ENCODE measurements at regions not wholly inside any gene's neighbourhood (a gene's known extent, or its start where the extent isn't known, plus 50 kb on each side); places are given as distances from the start of the nearest gene placed in this dataset.
"Not testable (repeated sequence)": the region's sequence is repeated elsewhere in the genome, so short reads cannot be mapped to it uniquely, and the experiment has no call there.

DNA sequence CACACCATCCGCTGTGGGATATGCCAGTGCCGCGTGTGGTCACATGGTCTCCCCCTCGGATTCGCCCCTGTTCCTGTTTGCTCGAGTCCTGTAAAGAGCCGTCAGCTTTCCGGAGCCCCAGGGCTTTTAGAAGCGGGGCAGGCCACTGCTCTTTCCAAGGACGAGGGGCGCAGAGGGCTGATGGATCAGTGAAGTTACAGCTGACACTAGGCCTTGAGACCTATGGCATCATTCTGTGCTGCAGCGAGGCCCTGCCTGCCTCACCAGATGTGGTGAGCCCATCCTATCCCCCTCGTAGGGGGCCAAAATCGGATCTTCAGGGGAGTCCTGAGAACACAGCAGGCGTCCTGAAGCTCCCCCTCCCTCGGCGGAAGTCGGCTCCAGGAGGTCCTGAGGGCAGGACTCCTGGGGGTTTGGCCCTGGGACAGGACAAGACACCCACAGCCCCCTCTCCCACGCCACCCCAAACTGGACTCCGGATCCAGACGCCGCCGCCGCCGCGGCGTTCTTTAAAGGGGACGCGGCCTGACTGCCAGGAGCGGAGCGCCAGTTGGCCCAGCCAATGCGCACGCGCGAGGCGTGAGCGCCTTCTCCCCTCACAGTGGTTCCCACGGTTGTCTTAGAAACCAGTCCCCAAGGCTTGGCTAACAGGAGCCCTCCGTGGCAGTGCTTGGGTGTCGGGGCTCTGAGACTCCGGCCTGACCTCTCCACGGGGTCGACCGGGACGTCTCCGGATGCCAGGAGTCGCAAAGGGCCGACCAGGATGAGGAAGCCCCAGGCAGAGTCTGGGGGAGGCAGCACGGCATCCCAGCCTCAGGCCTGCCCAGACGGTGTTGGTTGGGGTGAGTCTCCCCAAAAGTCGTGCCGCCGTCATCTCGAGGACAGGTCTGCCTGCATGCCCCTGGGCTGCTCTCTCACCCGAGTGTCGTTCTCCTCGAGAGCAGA is 371.7 kb downstream of the ZNF716 start:
- intact Hi-C loops (cut with DNase I) = no loop called here
- Histone ChIP-seq H3K4me3 (no peak overlapping the region), H3K36me3 (ENCODE audit: insufficient read depth in 1 of 2, low read depth in 1 of 2) (no peaks in the 10 kb centered on the region), H3K27ac (no peak overlapping the region), H3K4me1 (no peaks in the 10 kb centered on the region), H3K9me3 (no peaks in the 10 kb centered on the region), H3K27me3 (ENCODE audit: insufficient read depth in 3 of 3, low read length in 2 of 3) (no peaks in the 10 kb centered on the region)
- WGBS, 3 donors = 83 to 88% (median 86%) methylated on average over 57 of the region's 57 CpGs
- ATAC-seq (no peak), DNase-seq (peak in 1 of 2 donors; percentile 29)
- TF ChIP-seq, protein P1, sequence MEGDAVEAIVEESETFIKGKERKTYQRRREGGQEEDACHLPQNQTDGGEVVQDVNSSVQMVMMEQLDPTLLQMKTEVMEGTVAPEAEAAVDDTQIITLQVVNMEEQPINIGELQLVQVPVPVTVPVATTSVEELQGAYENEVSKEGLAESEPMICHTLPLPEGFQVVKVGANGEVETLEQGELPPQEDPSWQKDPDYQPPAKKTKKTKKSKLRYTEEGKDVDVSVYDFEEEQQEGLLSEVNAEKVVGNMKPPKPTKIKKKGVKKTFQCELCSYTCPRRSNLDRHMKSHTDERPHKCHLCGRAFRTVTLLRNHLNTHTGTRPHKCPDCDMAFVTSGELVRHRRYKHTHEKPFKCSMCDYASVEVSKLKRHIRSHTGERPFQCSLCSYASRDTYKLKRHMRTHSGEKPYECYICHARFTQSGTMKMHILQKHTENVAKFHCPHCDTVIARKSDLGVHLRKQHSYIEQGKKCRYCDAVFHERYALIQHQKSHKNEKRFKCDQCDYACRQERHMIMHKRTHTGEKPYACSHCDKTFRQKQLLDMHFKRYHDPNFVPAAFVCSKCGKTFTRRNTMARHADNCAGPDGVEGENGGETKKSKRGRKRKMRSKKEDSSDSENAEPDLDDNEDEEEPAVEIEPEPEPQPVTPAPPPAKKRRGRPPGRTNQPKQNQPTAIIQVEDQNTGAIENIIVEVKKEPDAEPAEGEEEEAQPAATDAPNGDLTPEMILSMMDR (IDR thresholded peaks at IDR 0.05) = no peak

DNA sequence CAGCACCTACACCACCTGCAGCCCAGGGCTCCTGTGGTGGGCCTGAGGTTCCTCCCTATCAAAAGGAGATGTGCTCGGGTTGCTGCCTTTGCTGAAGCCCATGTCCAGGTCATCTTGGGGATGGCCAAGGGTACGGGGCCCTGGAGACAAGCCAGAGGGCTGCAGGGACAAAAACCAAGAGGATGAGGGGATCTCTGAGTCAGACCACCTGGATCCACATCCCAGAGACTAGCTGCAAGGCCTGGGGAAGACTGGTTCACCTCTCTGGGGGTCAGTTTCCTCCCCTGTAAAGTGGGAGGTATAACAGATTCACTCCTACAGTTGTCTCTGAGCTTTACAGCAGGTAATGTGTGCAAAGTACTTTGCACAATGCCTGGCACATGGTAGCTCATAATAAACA is 376.6 kb downstream of the ZNF716 start:
- DNase-seq; H3K9me3 ChIP-seq; H3K27me3 ChIP-seq (ENCODE audit: insufficient read depth in 3 of 3, low read length in 2 of 3); H3K4me1 ChIP-seq; H3K36me3 ChIP-seq (ENCODE audit: insufficient read depth in 1 of 2, low read depth in 1 of 2); ATAC-seq; H3K27ac ChIP-seq; H3K4me3 ChIP-seq; intact Hi-C loops (cut with DNase I): not testable (repeated sequence)
- WGBS, 3 donors = 36 to 41% (median 37%) methylated on average over 2 of the region's 2 CpGs

DNA sequence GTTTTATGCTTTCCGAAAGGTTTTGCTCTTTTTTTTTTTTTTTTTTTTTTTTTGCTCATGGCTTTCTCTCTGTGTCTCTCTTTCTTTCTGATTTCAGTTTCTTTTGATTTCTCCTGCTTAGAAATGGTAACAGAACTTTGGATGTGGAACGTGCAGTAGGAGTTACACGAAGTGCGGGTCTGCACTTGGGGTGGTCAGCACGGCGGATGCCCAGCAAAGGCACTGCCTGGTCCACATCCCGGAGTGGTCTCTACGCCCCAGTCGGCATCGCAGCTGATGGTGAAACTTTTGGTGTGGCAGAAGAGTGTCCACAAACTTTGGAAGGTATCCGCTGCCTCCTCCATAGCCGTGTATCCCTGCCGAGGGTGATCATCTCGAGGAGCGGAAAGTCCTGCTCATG is 385.2 kb downstream of the ZNF716 start:
- H3K9me3 ChIP-seq; ATAC-seq; intact Hi-C loops (cut with DNase I); H3K36me3 ChIP-seq (ENCODE audit: insufficient read depth in 1 of 2, low read depth in 1 of 2); H3K4me1 ChIP-seq; H3K27ac ChIP-seq; H3K4me3 ChIP-seq; DNase-seq; H3K27me3 ChIP-seq (ENCODE audit: insufficient read depth in 3 of 3, low read length in 2 of 3): not testable (repeated sequence)
- WGBS, 3 donors = 92 to 96% (median 94%) methylated on average over 9 of the region's 15 CpGs

DNA sequence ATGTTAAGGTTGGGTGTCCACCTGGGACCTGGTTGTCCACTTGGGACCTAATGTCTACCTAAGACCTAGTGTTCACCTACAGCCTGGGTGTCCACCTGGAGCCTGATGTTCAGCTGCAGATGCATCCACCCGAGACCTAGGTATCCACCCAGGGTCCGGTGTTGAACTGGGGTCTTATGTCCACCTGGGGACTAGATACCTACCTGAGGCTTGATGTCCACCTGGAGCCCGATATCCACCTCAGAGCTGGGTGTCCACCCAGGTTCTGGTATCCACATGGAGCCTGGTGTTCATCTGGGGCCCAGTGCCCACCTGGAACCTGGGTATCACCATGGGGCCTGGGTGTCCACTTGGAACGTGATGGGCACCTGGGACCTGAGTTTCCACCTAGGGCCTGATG is 389.2 kb downstream of the ZNF716 start:
- H3K4me3 ChIP-seq; DNase-seq; ATAC-seq; H3K36me3 ChIP-seq (ENCODE audit: insufficient read depth in 1 of 2, low read depth in 1 of 2); H3K27ac ChIP-seq; intact Hi-C loops (cut with DNase I); H3K9me3 ChIP-seq; H3K4me1 ChIP-seq; H3K27me3 ChIP-seq (ENCODE audit: insufficient read depth in 3 of 3, low read length in 2 of 3): not testable (repeated sequence)
- WGBS, 3 donors = 58 to 72% (median 67%) methylated on average over 3 to 4 of the region's 4 CpGs

DNA sequence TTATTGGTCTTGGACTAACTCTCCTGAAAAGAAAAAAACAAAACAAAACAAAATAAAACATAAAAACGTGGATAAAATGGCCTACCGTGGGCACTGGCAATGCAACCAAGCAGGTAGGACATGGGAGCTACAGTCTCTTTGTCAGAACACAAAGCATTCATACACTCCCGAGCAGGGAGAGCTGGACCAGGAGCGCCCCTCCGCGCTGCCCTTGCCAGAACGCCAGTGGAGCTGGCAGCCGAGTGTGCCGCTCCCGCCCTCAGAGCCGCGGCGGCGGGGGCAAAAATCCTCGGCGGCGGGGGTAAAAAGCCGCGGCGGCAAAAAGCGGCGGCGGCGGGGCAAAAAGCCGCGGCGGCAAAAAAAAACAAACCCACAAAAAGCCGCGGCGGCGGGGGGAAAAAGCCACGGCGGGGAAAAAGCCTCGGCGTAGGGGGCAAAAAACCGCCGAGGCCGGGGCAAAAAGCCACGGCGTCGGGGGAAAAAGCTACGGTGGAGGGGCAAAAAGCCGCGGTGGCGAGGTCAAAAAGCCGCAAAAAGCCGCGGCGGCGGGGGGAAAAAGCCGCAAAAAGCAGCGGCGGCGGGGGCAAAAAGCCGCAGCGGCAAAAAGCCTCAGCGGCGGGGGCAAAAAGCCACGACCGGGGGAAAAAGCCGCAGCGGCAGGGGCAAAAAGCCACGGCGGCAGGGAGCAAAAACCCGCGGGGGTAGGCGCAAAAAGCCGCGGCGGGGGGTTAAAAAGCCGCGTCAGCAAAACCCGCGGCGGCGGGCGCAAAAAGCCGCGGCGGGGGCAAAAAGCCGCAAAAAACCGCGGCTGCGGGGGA is 418.1 kb downstream of the ZNF716 start:
- H3K4me3 ChIP-seq = peak overlapping the region; percentile 54
- peak; percentile 21 to 32 for DNase-seq
- H3K9me3 ChIP-seq = no peaks in the 10 kb centered on the region
- WGBS, 3 donors = 8 to 31% (median 13%) methylated on average over 80 to 84 of the region's 84 CpGs
- TF ChIP-seq, protein P1 (IDR thresholded peaks at IDR 0.05) = no peak
- intact Hi-C loops (cut with DNase I) = no loop called here
- H3K4me1 ChIP-seq = no peaks in the 10 kb centered on the region
- no peak for ATAC-seq
- H3K27ac ChIP-seq = no peak overlapping the region
- H3K36me3 ChIP-seq (ENCODE audit: insufficient read depth in 1 of 2, low read depth in 1 of 2) = no peaks in the 10 kb centered on the region
- peaks cover 3 to 45% (median 9%) of the 10 kb centered on the region in 3 donors for H3K27me3 ChIP-seq (ENCODE audit: insufficient read depth in 3 of 3, low read length in 2 of 3)

Data from psoas muscle (tissue), 7 donors.